ENCODE measurements at regions not wholly inside any gene's neighbourhood (a gene's known extent, or its start where the extent isn't known, plus 50 kb on each side); places are given as distances from the start of the nearest gene placed in this dataset.
A peak's percentile ranks its signal among the peaks of the same experiment; 100 is the strongest.
"Not testable (repeated sequence)": the region's sequence is repeated elsewhere in the genome, so short reads cannot be mapped to it uniquely, and the experiment has no call there.

DNA sequence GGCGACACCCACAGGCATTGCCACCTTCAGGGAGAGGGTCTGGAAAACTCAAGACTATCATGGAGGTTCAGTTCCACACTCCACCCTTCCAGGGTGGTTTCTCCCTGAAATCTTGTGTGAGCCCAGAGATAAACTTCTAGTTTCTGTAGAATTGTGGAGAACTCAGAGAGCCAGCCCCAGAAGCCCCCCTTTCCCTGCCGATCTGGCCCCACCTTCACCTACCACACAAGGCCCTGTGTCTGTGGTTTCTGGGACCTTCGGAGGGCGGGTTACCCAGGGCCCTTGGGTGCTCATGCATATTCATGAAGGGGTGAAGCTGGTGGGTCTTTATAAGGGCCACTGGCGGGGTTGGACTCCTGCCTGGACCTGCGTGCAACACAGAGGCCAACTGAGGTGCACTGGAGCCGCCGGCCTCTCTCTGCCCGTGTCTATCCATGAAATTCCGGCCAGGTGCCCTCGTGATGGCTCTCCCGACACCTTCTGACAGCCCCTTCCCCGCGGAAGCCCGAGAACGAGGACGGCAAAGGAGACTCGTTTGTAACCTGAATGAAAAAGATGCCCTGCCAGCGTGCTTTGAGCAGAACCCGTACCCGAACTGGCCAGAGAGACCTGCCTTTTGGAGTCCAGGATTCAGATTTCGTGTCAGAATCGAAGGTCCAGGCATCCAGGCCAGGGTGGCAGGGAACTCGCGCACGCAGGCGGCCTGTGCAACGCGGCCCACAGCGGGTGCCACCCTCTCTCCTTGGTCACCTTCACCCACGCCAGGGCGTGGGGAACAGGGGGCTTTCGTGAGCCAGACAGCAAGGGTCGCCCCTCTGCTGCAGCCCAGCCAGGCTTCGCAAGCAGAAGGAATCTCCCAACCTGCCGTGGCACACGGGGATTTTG lies 1933.6 kb upstream of the DEFB115 start:
- not testable (repeated sequence) for H3K4me1 Mint-ChIP-seq; H3K79me2 ChIP-seq (replicated peaks; ENCODE audit: insufficient read depth); H3K27ac Mint-ChIP-seq; H3K4me1 ChIP-seq (ENCODE audit: insufficient read depth); H3K36me3 ChIP-seq (ENCODE audit: insufficient read depth); H3K4me3 Mint-ChIP-seq; H3K4me3 ChIP-seq; DNase-seq (ENCODE audit: low spot score); H2AFZ ChIP-seq; H4K20me1 ChIP-seq (replicated peaks; ENCODE audit: insufficient read depth); H3K27ac ChIP-seq (ENCODE audit: low read depth); H3K9me2 ChIP-seq (ENCODE audit: insufficient read depth); H3F3A ChIP-seq (replicated peaks; ENCODE audit: low read depth); ATAC-seq; H3K4me2 ChIP-seq
- peaks cover 69% of the 10 kb centered on the region for H3K27me3 ChIP-seq (ENCODE audit: insufficient read depth)
- TF ChIP-seq, protein P1, sequence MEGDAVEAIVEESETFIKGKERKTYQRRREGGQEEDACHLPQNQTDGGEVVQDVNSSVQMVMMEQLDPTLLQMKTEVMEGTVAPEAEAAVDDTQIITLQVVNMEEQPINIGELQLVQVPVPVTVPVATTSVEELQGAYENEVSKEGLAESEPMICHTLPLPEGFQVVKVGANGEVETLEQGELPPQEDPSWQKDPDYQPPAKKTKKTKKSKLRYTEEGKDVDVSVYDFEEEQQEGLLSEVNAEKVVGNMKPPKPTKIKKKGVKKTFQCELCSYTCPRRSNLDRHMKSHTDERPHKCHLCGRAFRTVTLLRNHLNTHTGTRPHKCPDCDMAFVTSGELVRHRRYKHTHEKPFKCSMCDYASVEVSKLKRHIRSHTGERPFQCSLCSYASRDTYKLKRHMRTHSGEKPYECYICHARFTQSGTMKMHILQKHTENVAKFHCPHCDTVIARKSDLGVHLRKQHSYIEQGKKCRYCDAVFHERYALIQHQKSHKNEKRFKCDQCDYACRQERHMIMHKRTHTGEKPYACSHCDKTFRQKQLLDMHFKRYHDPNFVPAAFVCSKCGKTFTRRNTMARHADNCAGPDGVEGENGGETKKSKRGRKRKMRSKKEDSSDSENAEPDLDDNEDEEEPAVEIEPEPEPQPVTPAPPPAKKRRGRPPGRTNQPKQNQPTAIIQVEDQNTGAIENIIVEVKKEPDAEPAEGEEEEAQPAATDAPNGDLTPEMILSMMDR (conservative IDR thresholded peaks at IDR 0.05; ENCODE audit: low read depth in 2 of 2) = peak in 1 of 2 experiments; percentile 13; a peak in 1 of 4 replicates
- Mint-ChIP-seq H3K27me3 (ENCODE audit: insufficient read depth, low read depth, poor library complexity) (peaks cover 24% of the 10 kb centered on the region), H3K9me3 (peaks cover 99% of the 10 kb centered on the region), H3K36me3 (ENCODE audit: low read depth) (peaks cover 48% of the 10 kb centered on the region)

DNA sequence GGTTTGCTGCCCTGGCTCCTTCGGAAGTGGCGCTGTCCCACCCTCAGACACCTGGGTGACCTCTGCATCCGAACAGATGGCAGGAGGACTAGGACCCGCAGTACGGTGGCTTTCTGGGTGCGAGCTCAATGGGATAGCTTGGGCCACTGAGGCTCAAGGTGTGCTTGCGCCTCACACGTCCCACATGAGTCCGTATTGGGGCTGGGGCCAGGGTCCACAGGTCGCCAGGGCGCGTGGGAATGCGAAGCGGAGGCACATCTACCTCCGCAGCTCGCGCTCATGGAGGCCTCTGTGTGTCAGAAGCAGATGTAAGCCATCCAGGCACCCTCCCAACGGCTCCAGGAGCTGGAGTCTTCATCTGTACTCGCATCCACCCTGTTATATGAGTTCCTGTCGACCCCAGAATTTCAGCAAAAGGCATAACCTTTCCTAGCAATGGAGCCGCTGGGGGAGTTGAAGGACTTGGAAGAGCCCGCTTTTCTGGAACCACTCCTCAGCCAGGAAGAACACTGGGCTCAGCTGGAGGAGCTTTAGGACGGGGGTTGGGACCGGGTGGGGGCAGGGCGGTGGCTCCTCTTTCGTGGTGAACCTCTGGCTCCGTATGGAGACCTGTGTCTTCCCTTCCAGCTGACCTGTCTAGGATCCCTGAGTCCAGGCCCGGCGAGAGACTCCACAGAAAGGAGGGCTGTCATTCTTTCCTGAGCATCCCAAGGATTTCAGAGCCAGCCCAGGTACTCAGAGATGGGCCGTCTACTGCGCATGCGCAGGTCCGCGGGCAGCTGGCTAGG lies 1932.8 kb upstream of the DEFB115 start:
- not testable (repeated sequence) for H3K27ac Mint-ChIP-seq; H3K27ac ChIP-seq (ENCODE audit: low read depth); H3F3A ChIP-seq (replicated peaks; ENCODE audit: low read depth); ATAC-seq; H3K4me1 ChIP-seq (ENCODE audit: insufficient read depth); H3K79me2 ChIP-seq (replicated peaks; ENCODE audit: insufficient read depth); H3K9me2 ChIP-seq (ENCODE audit: insufficient read depth); H3K4me1 Mint-ChIP-seq; H2AFZ ChIP-seq; H3K4me2 ChIP-seq; H3K36me3 ChIP-seq (ENCODE audit: insufficient read depth); H4K20me1 ChIP-seq (replicated peaks; ENCODE audit: insufficient read depth); H3K4me3 Mint-ChIP-seq
- Mint-ChIP-seq H3K27me3 (ENCODE audit: insufficient read depth, low read depth, poor library complexity) (peaks cover 24% of the 10 kb centered on the region), H3K9me3 (peaks cover 98% of the 10 kb centered on the region), H3K36me3 (ENCODE audit: low read depth) (peaks cover 49% of the 10 kb centered on the region)
- DNase-seq (ENCODE audit: low spot score) = peak; percentile 6
- Histone ChIP-seq H3K4me3 (peak overlapping the region; percentile 53; the same call in 1 of the 2 replicates), H3K27me3 (ENCODE audit: insufficient read depth) (peaks cover 63% of the 10 kb centered on the region)

DNA sequence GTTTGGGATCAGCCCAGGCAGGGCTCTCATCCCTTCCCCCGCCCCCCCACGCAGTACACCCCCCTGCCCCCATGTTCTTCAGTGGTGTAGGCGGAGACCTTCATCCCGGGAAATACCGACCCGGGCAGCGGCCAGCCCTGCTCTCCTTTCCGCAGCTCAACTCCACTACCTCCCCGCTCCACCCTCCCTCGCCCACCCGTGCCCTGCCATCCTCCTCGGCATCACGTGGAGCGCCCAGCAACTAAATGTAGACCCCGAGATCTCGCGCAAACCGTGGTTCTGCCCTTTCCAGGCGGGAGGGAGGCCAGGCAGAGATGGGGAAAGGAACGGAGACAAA lies 1932.2 kb upstream of the DEFB115 start:
- Histone ChIP-seq H3K9me2 (ENCODE audit: insufficient read depth) (no peaks in the 10 kb centered on the region), H3K27ac (ENCODE audit: low read depth) (no peak overlapping the region), H3K79me2 (replicated peaks; ENCODE audit: insufficient read depth) (no peaks in the 10 kb centered on the region), H3K27me3 (ENCODE audit: insufficient read depth) (peaks cover 63% of the 10 kb centered on the region), H3K4me2 (peak overlapping the region; percentile 68; the same call in 1 of the 2 replicates), H3K4me1 (ENCODE audit: insufficient read depth) (no peaks in the 10 kb centered on the region; the same call in 1 of the 2 replicates), H3F3A (replicated peaks; ENCODE audit: low read depth) (no peaks in the 10 kb centered on the region), H4K20me1 (replicated peaks; ENCODE audit: insufficient read depth) (no peaks in the 10 kb centered on the region), H3K4me3 (peak overlapping the region; percentile 53), H3K36me3 (ENCODE audit: insufficient read depth) (0 out of 2 replicates have a peak, but pooled peaks cover 2% of the 10 kb centered on the region), H2AFZ (no peak overlapping the region)
- no peak overlapping the region for H3K27ac Mint-ChIP-seq
- peaks cover 98% of the 10 kb centered on the region for H3K9me3 Mint-ChIP-seq
- H3K4me3 Mint-ChIP-seq = no peak overlapping the region
- H3K36me3 Mint-ChIP-seq (ENCODE audit: low read depth) = peaks cover 55% of the 10 kb centered on the region
- no peak for DNase-seq (ENCODE audit: low spot score)
- ATAC-seq = no peak
- no peaks in the 10 kb centered on the region for H3K4me1 Mint-ChIP-seq
- peaks cover 25% of the 10 kb centered on the region for H3K27me3 Mint-ChIP-seq (ENCODE audit: insufficient read depth, low read depth, poor library complexity)
- no peak for TF ChIP-seq CREB1 (CRISPR knock-in tag; IDR thresholded peaks at IDR 0.05; ENCODE audit: low read depth)
- TF ChIP-seq STAT1 (IDR thresholded peaks at IDR 0.05; ENCODE audit: unreplicated experiment) = no peak
- no peak for TF ChIP-seq POLR2AphosphoS5 (IDR thresholded peaks at IDR 0.05; ENCODE audit: low read depth)
- no peak for TF ChIP-seq EZH2 (IDR thresholded peaks at IDR 0.05; ENCODE audit: low read depth, unreplicated experiment)
- TF ChIP-seq, protein P2, sequence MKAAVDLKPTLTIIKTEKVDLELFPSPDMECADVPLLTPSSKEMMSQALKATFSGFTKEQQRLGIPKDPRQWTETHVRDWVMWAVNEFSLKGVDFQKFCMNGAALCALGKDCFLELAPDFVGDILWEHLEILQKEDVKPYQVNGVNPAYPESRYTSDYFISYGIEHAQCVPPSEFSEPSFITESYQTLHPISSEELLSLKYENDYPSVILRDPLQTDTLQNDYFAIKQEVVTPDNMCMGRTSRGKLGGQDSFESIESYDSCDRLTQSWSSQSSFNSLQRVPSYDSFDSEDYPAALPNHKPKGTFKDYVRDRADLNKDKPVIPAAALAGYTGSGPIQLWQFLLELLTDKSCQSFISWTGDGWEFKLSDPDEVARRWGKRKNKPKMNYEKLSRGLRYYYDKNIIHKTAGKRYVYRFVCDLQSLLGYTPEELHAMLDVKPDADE (IDR thresholded peaks at IDR 0.05) = no peak
- no peak for TF ChIP-seq JUNB (IDR thresholded peaks at IDR 0.05; ENCODE audit: unreplicated experiment)
- TF ChIP-seq EZH2phosphoT487 (IDR thresholded peaks at IDR 0.05; ENCODE audit: unreplicated experiment) = no peak
- TF ChIP-seq, protein P1 (conservative IDR thresholded peaks at IDR 0.05; ENCODE audit: low read depth in 2 of 2) = no peak
- TF ChIP-seq ZNF331 (CRISPR knock-in tag; IDR thresholded peaks at IDR 0.05; ENCODE audit: low read depth) = no peak
